HuH-7.5 (cell line): ENCODE measurements at regions not wholly inside any gene's neighbourhood (a gene's known extent, or its start where the extent isn't known, plus 50 kb on each side); places are given as distances from the start of the nearest gene placed in this dataset.
"Not testable (repeated sequence)": the region's sequence is repeated elsewhere in the genome, so short reads cannot be mapped to it uniquely, and the experiment has no call there.

Experiments used
- DNase-seq: peaks from one replicate; pipeline ENCODE4 v3.0.0; 2011; ENCODE audit warnings: low spot score

DNA sequence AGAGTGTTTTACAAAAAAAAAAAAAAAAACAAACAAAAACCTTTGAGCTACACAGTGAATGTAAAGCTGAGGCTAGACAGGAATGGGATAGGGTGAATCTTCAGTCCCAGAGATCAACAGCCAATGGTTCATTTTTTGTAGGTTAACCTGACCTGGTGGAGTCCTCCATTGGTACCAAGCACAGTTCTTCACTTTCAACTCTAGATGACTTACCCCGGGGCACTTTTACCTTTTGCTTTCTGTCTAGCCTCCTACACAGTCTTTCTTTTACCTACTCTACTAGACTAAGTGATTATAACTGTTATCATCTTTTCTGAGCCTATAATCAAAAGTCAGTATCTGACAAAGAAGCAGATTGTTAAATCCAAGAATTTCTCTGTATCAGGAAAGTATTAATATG is 50.9 kb downstream of the ANXA2R start:
- DNase-seq = no peak

DNA sequence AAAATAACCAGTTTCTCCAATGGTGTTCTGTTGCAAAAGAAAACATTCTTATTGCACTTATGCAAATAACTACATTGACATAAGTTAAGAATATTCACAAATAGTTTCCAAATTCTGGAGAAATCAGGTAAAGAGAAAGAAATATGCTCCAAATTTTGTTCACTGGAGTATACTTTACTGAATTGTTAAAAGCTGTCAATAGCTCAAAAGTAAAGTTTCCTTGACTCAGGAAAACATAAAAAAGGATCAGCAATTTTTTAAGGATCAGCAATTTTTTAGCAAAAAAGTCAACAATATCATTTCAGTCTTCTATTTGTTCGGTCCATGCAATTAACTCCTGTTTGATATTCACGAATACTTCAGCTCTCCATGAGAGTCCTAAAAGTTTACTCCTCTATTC is 51.6 kb downstream of the ANXA2R start:
- no peak for DNase-seq

DNA sequence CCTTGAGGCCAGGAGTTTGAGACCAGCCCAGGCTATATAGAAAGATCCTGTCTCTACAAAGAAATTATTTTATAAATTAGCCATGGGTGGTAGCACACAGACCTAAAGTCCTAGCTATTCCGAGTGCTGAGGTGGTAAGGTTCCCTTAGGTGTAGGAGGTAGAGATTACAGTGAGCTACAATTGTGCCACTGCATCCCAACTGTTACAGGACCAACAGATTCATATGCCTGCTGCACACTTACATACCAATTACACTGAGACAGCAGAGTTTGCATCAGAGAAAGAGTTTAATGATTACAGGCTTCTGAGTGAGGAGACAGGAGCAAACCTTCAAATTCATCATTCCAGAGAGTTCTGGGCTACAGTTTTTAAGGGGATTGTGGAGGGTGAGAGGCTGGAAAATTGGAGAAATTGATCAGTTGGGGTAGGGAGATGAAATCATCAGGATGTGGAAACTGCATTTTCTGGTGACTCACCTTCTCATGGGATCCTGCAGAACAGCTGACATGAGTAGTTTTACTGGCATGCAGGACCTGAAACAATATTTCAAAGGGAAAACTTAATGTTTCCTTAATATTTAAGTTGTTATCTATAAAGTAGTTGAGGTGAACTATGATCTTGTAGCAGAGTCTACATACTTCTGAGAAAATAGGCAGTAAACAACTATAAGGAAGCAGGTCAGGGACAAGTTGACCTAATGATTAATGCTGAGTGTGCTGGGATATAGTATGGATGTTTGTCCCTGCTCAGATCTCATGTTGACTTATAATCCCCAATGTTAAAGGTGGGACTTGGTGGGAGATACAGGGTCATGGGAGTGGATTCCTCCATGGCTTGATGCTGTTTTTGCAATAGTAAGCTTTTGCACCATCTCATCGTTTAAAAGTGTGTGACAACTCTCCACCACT is 54.7 kb downstream of the ANXA2R start:
- DNase-seq = no peak

DNA sequence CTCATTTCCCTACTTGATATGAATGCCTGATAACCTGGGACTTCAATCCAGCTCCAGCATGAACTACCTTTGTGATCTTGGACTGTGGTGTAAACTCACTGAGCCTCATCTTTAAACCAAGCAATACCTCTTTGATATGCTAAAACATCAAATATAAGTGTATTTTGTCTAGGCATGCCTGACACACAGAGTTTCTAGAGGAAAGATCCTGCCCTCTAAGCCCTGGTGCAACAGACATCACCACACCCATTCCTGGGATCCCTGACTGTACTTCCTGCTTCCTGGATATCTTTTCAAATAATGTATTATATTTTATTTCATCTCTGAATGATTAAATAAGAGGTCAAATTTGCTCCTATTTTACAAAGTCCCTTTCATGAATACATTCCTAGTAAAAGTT is 55.8 kb downstream of the ANXA2R start:
- DNase-seq = no peak

DNA sequence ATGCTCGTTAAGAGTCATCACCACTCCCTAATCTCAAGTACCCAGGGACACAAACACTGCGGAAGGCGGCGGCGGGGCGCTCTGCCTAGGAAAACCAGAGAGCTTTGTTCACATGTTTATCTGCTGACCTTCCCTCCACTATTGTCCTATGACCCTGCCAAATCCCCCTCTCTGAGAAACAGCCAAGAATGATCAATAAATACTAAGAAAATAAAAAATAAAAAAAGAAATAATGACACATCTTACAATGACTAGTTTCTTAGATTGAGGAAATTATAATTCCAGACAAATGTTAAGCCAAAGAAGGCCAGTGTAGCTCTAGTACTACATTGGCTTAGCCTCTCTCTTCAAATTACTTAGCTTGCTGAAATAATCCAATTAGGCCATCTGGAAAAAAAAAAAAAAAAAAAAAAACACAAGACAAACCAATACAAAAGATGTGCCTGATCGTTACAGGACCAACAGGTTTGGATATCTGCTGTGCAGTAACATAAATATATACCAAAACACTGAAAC is 58.0 kb downstream of the ANXA2R start:
- no peak for DNase-seq

DNA sequence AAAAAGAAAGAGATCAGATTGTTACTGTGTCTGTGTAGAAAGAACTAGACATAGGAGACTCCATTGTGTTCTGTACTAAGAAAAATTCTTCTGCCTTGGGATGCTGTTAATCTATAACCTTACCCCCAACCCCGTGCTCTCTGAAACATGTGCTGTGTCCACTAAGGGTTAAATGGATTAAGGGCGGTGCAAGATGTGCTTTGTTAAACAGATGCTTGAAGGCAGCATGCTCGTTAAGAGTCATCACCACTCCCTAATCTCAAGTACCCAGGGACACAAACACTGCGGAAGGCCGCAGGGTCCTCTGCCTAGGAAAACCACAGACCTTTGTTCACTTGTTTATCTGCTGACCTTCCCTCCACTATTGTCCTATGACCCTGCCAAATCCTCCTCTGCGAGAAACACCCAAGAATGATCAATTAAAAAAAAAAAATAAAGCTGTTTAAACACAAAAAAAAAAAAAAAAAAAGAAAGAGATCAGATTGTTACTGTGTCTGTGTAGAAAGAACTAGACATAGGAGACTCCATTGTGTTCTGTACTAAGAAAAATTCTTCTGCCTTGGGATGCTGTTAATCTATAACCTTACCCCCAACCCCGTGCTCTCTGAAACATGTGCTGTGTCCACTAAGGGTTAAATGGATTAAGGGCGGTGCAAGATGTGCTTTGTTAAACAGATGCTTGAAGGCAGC is 58.6 kb downstream of the ANXA2R start:
- DNase-seq = not testable (repeated sequence)

DNA sequence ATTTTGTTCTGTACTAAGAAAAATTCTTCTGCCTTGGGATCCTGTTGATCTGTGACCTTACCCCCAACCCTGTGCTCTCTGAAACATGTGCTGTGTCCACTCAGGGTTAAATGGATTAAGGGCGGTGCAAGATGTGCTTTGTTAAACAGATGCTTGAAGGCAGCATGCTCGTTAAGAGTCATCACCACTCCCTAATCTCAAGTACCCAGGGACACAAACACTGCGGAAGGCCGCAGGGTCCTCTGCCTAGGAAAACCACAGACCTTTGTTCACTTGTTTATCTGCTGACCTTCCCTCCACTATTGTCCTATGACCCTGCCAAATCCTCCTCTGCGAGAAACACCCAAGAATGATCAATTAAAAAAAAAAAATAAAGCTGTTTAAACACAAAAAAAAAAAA is 59.1 kb downstream of the ANXA2R start:
- DNase-seq = not testable (repeated sequence)

DNA sequence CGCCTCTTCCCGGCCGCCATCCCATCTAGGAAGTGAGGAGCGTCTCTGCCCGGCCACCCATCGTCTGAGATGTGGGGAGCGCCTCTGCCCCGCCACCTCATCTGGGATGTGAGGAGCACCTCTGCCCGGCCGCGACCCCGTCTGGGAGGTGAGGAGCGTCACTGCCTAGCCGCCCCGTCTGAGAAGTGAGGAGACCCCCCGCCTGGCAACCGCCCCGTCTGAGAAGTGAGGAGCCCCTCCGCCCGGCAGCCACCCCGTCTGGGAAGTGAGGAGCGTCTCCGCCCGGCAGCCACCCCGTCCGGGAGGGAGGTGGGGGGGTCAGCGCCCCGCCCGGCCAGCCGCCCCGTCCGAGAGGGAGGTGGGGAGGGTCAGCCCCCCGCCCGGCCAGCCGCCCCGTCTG is 59.7 kb downstream of the ANXA2R start:
- DNase-seq = not testable (repeated sequence)

DNA sequence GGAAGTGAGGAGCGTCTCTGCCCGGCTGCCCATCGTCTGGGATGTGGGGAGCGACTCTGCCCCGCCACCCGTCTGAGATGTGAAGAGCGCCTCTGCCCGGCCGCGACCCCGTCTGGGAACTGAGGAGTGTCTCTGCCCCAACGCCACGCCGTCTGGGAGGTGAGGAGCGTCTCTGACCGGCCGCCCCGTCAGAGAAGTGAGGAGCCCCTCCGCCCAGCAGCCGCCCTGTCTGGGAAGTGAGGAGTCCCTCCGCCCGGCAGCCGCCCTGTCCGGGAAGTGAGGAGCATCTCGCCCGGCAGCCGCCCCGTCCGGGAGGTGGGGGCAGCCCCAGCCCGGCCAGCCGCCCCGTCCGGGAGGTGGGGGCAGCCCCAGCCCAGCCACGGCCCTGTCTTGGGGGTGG is 60.9 kb downstream of the ANXA2R start:
- DNase-seq = not testable (repeated sequence)

DNA sequence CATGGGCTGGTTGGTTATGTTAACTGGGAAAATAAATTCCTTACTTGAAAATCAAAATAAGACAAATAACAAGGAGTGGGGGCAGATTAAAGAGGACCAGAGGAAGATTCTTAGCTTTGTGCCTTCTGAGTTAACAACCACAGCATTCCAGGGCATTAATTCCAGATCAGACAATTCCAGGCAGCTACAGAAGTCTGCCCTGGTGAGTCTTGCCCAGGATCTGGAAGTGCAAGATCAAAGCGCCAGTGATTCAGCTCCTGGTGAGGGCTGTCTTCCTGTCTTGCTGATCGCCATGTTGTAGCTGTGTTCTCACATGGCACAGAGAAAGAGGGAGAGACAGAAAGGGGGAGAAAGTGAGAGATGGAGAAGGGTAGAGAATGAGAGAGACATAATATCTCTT is 65.6 kb downstream of the ANXA2R start:
- no peak for DNase-seq

DNA sequence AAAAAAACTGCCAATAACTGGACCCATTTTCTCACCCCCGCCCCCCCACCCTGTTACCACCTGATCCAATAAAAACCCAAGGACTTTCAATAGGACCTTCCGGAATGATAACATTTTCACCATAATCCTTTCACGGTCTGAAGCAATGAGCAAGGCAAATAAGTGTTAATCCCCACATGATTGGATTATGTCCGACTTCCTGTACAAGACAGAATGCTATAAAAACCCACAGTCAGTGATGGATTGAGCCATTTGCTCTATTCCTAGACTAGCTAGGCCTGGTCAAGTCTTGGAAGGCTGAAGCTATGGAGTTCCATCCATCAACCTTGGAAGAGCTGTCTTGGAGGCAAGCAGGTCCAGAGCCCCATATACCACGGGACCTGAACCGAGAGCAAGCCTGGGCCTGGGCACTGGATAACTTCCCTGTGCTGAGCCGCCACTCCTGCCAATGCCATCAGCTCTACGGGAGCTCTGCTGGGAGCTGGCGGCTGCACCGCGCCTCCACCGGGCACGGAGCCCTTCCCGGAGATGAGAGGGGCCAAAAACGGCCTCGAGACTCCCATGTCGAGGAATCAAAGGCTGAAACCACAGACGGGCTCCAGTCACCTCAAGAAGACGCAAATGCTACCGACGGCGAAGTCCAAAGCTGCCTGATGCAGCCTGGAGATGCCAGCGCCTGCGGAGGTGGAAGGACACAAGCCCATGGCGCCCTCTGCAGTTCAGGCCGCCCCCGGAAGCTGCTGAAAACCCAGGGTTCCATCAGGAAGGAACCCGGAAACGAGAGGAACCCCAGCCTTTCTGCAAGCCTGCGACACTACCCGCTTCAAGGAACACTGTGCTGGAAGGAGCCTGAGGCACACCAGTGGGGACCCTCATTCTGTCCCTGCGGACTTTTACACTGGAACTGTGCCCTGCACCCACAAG is 69.2 kb downstream of the ANXA2R start:
- no peak for DNase-seq

DNA sequence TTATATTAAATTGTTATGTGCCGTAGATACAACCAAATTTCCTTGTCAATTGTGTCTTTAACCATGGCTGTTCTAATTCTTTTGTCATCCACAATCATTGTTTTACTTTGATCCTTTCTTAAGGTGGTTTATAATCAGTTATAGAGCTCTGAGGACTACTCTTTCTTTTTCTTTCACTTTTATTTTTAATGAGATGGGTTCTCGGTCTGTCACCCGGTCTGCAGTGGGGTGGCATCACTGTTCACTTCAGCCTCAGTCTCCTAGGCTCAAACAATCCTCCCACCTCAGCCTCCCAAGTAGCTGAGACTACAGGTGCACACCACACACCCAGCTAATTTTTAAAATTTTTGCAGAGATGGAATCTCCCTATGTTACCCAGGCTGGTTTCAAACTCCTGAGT is 74.2 kb downstream of the ANXA2R start:
- DNase-seq = no peak

DNA sequence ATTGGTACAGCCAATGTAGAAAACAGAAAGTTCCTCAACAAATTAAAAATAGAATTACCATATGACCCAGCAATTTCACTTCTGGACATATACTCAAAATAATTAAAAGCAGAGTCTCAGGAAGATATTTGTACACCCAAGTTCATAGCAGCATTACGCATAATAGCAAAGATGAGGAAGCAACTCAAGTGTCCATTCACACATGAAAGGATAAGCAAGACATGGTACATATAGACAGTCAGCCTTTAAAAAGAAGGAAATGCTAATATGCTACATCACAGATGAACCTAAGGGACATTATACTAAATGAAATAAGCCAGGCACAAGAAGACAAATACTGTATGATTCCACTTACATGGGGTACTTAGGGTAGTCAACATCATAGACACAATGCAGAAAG is 76.7 kb downstream of the ANXA2R start:
- DNase-seq = no peak

DNA sequence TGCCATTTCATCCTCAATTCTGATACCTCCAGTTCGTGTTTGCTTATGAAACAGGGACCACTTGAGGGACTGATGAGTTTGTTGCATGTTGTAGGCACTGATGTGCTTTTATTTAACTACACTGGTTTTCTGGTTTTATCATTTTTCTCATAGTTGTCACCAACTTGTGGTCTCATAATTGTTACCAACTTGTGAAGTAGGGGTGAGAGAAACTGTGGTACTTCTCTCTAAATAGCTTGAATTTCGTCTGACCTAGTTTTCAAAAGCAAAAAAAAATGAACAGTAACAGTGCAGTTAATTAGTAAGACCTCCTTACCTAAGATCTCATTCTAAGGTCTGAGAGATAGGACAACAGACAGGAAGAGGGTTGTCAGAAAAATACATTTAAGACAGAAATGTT is 78.0 kb downstream of the ANXA2R start:
- DNase-seq = no peak

DNA sequence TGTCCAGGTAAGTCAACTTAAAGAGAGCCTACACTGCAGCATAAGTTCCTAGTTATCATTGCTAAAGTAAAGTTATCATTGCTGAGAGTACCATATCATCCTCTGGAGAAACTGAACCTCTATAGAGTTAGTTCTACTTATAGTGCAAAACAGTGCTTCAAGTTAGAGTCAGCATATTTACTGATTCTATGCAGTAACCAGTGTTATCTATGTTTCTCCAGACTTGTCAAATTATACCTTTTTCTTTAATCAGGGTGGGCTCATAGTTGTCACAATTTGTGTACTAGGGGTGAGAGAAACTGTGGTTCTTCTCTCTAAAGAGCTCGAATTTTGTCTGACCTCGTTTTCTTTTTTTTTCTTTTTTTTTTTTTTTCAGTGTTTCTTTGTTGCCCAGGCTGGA is 79.6 kb downstream of the ANXA2R start:
- no peak for DNase-seq

DNA sequence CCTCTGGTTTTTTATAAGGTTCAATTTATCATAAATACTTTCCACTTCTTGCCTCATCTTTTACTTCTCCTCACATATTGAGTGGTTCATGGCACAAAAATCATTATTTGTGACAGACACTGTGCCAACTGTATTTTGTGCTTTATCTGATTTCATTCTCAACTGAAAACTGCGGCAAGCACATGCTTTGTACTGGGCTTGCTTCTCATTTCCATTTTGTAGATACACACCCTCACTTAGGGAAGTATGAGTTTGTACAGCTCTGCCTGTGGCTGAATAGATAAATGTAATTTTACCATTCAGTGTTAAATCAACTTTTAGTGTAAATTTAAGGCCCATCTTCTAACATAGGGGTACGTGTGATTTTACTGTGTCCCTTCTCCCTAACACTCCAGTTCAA is 83.6 kb downstream of the ANXA2R start:
- no peak for DNase-seq

DNA sequence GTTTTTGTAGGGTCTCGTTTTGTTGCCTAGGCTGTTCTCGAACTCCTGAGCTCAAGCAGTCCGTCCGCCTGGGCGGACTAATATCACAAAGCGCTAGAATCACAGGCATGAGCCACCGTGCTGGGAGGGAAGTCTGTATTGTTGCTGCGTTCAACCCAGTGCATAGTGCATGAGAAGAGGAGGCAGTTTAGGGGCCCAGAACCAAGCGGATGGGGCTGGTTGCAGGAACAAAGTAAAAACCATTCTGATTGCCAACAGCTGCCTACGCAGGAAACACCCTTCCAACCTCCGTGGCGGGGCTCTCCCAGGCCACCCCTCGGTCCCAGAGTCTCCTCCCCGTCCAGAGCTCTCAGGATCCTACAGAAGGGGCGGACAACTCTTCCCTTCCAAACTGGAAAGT is 87.1 kb downstream of the ANXA2R start:
- no peak for DNase-seq

DNA sequence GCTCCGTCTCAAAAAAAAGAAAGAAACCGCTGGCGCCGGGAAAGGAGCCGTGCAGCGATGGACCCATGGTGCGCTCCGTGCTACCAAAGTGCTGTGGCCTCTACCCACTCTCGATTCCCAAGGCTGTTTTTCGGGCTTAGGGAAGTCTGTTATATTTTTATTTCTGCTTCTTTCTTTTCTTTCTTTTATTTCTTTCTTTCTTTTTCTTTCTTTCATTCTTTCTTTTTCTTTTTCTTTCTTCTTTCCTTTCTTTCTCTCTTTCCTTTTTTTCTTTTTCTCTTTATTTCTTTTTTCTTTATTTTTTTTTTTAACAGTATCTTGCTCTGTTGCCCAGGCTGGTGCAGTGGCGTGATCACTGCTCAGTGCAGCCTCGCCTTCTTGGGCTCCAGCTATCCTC is 87.5 kb downstream of the ANXA2R start:
- no peak for DNase-seq

DNA sequence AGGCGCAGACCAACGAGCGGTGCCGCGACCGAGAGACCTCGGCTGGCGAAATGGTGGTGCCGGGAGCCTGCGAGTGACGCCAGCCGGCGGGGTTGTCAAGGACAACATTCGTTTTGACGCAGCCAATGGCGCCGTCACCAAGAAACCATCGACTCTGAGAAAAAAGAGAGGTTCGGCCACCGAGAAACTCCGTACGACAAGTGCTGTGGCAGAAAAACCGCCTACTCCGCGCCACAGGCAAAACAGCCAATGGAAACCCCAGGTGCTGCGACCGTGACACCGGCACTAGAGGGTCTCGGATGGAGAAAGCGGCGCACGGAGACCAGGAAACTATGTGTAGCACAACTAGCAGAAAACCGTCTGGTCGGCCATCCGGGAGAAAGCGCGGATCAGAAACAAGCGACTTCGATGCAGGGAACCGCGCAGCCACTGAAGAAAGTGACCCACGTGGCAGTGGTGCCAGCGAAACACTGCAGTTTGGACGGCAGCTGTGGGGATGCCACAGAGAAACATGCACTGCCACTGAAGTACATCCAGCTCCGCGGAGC is 88.8 kb downstream of the ANXA2R start:
- peak; percentile 56 for DNase-seq

DNA sequence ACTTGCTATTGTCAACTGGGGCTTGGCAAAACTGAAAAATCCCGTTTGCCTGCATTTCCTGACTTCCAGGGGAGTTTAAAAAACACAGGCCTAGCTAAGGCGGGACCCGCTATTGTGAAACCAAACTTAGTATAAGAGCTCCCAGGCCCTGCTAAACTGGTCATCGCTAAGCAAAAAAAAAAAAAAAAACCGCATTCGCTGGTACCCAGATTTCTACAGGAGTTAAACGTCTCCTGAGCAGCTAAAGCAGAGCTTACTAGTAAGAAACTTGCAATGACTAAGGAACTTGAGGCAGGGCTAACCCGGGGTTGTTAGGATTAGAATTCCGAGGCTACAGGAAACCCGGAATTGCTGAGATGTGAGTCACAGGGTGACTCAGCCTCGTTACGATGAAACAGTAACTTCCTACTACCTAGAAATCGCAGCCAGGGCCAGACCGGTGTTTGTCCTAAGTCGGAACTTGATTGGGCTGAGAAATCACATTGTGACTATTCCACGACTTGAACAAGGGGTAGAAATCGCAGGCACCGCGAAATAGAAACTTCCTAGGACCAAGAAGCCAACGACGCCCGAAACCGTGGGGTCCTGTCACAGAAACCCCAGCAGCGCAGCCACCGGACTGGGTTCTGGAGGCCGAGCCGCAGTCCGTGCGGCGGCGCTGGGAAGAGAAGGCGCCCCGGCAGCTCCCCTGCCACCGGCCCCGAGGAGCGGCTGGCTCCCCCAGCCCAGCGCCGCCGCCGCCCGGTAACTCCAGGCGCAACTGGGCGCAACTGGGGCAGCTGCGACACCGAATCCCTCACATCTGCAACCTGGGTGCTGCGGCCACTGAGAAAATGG is 89.4 kb downstream of the ANXA2R start:
- peak; percentile 85 for DNase-seq

DNA sequence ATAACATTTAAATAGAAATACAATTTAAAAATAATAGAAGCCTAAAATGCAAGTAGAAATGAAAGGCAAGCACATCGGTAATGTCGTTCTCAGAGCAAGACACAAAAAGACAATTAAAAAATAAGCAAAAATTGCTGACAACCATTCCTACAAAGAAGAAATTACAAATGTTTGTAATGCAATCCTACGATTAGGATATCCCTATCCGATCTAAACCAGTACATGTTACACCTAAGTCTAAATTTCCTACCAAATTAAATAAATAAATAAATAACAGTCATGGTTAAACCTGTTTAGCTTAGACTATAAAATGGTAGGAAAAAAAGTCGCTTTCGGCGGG is 90.0 kb downstream of the ANXA2R start:
- no peak for DNase-seq
